Activated CD4-positive, alpha-beta T cell treated with anti-CD3 and anti-CD28 coated beads for 36 hours (primary cell): ENCODE measurements at regions not wholly inside any gene's neighbourhood (a gene's known extent, or its start where the extent isn't known, plus 50 kb on each side); places are given as distances from the start of the nearest gene placed in this dataset.

ENCODE experiments used
- ATAC-seq: fragments of 200-7000 bp; cut with Tn5 transposase; one replicate; pipeline ENCODE4 v1.10.0; 2021; ENCODE audit warnings: mild to moderate bottlenecking, moderate library complexity
- CTCF ChIA-PET: fragments of 350-600 bp; sonication (Branson Sonifier 250); formaldehyde crosslinking; loops from one replicate; lab custom pipeline; 2021; ENCODE audit warnings: antibody characterized with exemption; lab: Charles Lee
- POLR2A ChIA-PET: fragments of 350-600 bp; sonication (Branson Sonifier 250); formaldehyde crosslinking; loops from one replicate; lab custom pipeline; 2021; ENCODE audit warnings: antibody characterized with exemption, inconsistent platforms; lab: Charles Lee
- DNase-seq: peaks from one replicate; pipeline ENCODE4 v3.0.0-alpha.2; 2020
- H3K27ac Mint-ChIP-seq: one replicate; pipeline ENCODE4 v1.8.0; 2021; ENCODE audit warnings: mixed read lengths
- H3K27me3 Mint-ChIP-seq: one replicate; pipeline ENCODE4 v1.8.0; 2021; ENCODE audit warnings: mixed read lengths
- H3K36me3 Mint-ChIP-seq: one replicate; pipeline ENCODE4 v1.8.0; 2021; ENCODE audit warnings: low read depth, mixed read lengths
- H3K4me1 Mint-ChIP-seq: one replicate; pipeline ENCODE4 v1.8.0; 2021; ENCODE audit warnings: mixed read lengths
- H3K4me3 Mint-ChIP-seq: one replicate; pipeline ENCODE4 v1.8.0; 2021; ENCODE audit warnings: mild to moderate bottlenecking, moderate library complexity, mixed read lengths
- H3K9me3 Mint-ChIP-seq: one replicate; pipeline ENCODE4 v1.8.0; 2021; ENCODE audit warnings: low read depth, mixed read lengths
- intact Hi-C, 2 experiments: fragments of 100-400 bp; cut with DNase I in 1 of 2; cut with micrococcal nuclease in 1 of 2; formaldehyde crosslinking; loops; one replicate each; pipeline versions ENCODE4 v1.14.2 to v1.15.1; 2022 to 2024; cut with DNase I, micrococcal nuclease

GRCh38 chr13:47232516-47232915 is 335.7 kb upstream of the HTR2A start:
- H3K36me3 Mint-ChIP-seq, result no peaks in the 10 kb centered on the region
- ChIA-PET CTCF (no interaction called here), POLR2A (no interaction called here)
- DNase-seq (no peak), ATAC-seq (no peak)
- no peak overlapping the region for H3K27ac Mint-ChIP-seq
- intact Hi-C loops, result no loop called here
- H3K9me3 Mint-ChIP-seq, result peaks cover 17% of the 10 kb centered on the region
- no peaks in the 10 kb centered on the region for H3K27me3 Mint-ChIP-seq
- H3K4me3 Mint-ChIP-seq, result no peak overlapping the region
- no peaks in the 10 kb centered on the region for H3K4me1 Mint-ChIP-seq

- intact Hi-C loops, result no loop called here
- no peak overlapping the region for H3K27ac Mint-ChIP-seq
- POLR2A ChIA-PET, result no interaction called here
- H3K27me3 Mint-ChIP-seq, result peaks cover 2% of the 10 kb centered on the region
- H3K4me1 Mint-ChIP-seq, result no peaks in the 10 kb centered on the region
- H3K36me3 Mint-ChIP-seq, result no peaks in the 10 kb centered on the region
- DNase-seq (no peak), ATAC-seq (no peak)
- H3K4me3 Mint-ChIP-seq, result no peak overlapping the region
- peaks cover 17% of the 10 kb centered on the region for H3K9me3 Mint-ChIP-seq
- CTCF ChIA-PET, result no interaction called here
Measured at GRCh38 chr13:47230155-47230554, 333.3 kb upstream of the HTR2A start.

- H3K9me3 Mint-ChIP-seq, result peaks cover 12% of the 10 kb centered on the region
- H3K27ac Mint-ChIP-seq, result no peak overlapping the region
- intact Hi-C loops, result no loop called here
- CTCF ChIA-PET, result no interaction called here
- H3K4me1 Mint-ChIP-seq, result no peaks in the 10 kb centered on the region
- H3K4me3 Mint-ChIP-seq, result no peak overlapping the region
- H3K27me3 Mint-ChIP-seq, result peaks cover 2% of the 10 kb centered on the region
- ATAC-seq (no peak), DNase-seq (no peak)
- POLR2A ChIA-PET, result no interaction called here
- no peaks in the 10 kb centered on the region for H3K36me3 Mint-ChIP-seq
Measured at GRCh38 chr13:47226516-47226915, 329.7 kb upstream of the HTR2A start.

- ATAC-seq (no peak), DNase-seq (no peak)
- H3K9me3 Mint-ChIP-seq, result no peaks in the 10 kb centered on the region
- ChIA-PET CTCF (no interaction called here), POLR2A (no interaction called here)
- intact Hi-C loops, result no loop called here
- H3K4me3 Mint-ChIP-seq, result no peak overlapping the region
- no peak overlapping the region for H3K27ac Mint-ChIP-seq
- H3K36me3 Mint-ChIP-seq, result no peaks in the 10 kb centered on the region
- H3K4me1 Mint-ChIP-seq, result no peaks in the 10 kb centered on the region
- H3K27me3 Mint-ChIP-seq, result peaks cover 2% of the 10 kb centered on the region
Measured at GRCh38 chr13:47220453-47221140, 323.7 kb upstream of the HTR2A start.

- ATAC-seq, result no peak
- no peak for DNase-seq
- Mint-ChIP-seq H3K4me3 (no peak overlapping the region), H3K36me3 (no peaks in the 10 kb centered on the region), H3K27ac (no peak overlapping the region), H3K4me1 (no peaks in the 10 kb centered on the region), H3K27me3 (no peaks in the 10 kb centered on the region), H3K9me3 (no peaks in the 10 kb centered on the region)
- ChIA-PET POLR2A (no interaction called here), CTCF (no interaction called here)
- intact Hi-C loops, result no loop called here
Measured at GRCh38 chr13:47218611-47219010, 321.8 kb upstream of the HTR2A start.

GRCh38 chr13:47216176-47216822 is 319.4 kb upstream of the HTR2A start:
- intact Hi-C loops, result no loop called here
- Mint-ChIP-seq H3K4me1 (no peaks in the 10 kb centered on the region), H3K9me3 (no peaks in the 10 kb centered on the region), H3K36me3 (no peaks in the 10 kb centered on the region), H3K4me3 (no peak overlapping the region), H3K27me3 (peaks cover 2% of the 10 kb centered on the region), H3K27ac (no peak overlapping the region)
- DNase-seq (no peak), ATAC-seq (no peak)
- ChIA-PET CTCF (no interaction called here), POLR2A (no interaction called here)

- intact Hi-C loops, result no loop called here
- CTCF ChIA-PET, result no interaction called here
- POLR2A ChIA-PET, result interaction anchor here (0.6 kb wide), 1 partner anchor 107 kb away, joined by 4 read pairs; no protein-coding TSS in a partner anchor
- no peak overlapping the region for H3K4me3 Mint-ChIP-seq
- no peaks in the 10 kb centered on the region for H3K9me3 Mint-ChIP-seq
- no peaks in the 10 kb centered on the region for H3K36me3 Mint-ChIP-seq
- no peaks in the 10 kb centered on the region for H3K4me1 Mint-ChIP-seq
- no peak overlapping the region for H3K27ac Mint-ChIP-seq
- DNase-seq (no peak), ATAC-seq (no peak)
- H3K27me3 Mint-ChIP-seq, result peaks cover 2% of the 10 kb centered on the region
Measured at GRCh38 chr13:47215736-47216135, 318.9 kb upstream of the HTR2A start.

- H3K4me3 Mint-ChIP-seq, result no peak overlapping the region
- H3K27me3 Mint-ChIP-seq, result peaks cover 2% of the 10 kb centered on the region
- H3K36me3 Mint-ChIP-seq, result no peaks in the 10 kb centered on the region
- no peaks in the 10 kb centered on the region for H3K9me3 Mint-ChIP-seq
- ATAC-seq (no peak), DNase-seq (no peak)
- intact Hi-C loops, result no loop called here
- no peak overlapping the region for H3K27ac Mint-ChIP-seq
- POLR2A ChIA-PET, result no interaction called here
- no peaks in the 10 kb centered on the region for H3K4me1 Mint-ChIP-seq
- CTCF ChIA-PET, result no interaction called here
Measured at GRCh38 chr13:47213047-47213446, 316.2 kb upstream of the HTR2A start.

GRCh38 chr13:47211106-47211505 is 314.3 kb upstream of the HTR2A start:
- ATAC-seq (no peak), DNase-seq (no peak)
- no peaks in the 10 kb centered on the region for H3K9me3 Mint-ChIP-seq
- no peak overlapping the region for H3K4me3 Mint-ChIP-seq
- peaks cover 2% of the 10 kb centered on the region for H3K27me3 Mint-ChIP-seq
- intact Hi-C loops, result no loop called here
- H3K27ac Mint-ChIP-seq, result no peak overlapping the region
- no peaks in the 10 kb centered on the region for H3K36me3 Mint-ChIP-seq
- POLR2A ChIA-PET, result no interaction called here
- no peaks in the 10 kb centered on the region for H3K4me1 Mint-ChIP-seq
- CTCF ChIA-PET, result interaction anchor here (1.0 kb wide), 1 partner anchor 10 kb away, joined by 3 read pairs; no protein-coding TSS in a partner anchor

GRCh38 chr13:47206111-47206510 is 309.3 kb upstream of the HTR2A start:
- Mint-ChIP-seq H3K9me3 (no peaks in the 10 kb centered on the region), H3K27ac (no peak overlapping the region), H3K4me3 (no peak overlapping the region), H3K36me3 (no peaks in the 10 kb centered on the region), H3K27me3 (no peaks in the 10 kb centered on the region), H3K4me1 (no peaks in the 10 kb centered on the region)
- ChIA-PET CTCF (no interaction called here), POLR2A (no interaction called here)
- ATAC-seq, result no peak
- intact Hi-C loops, result no loop called here
- DNase-seq, result no peak

- intact Hi-C loops, result no loop called here
- no peak for DNase-seq
- peaks cover 3% of the 10 kb centered on the region for H3K27me3 Mint-ChIP-seq
- H3K4me3 Mint-ChIP-seq, result no peak overlapping the region
- H3K36me3 Mint-ChIP-seq, result no peaks in the 10 kb centered on the region
- H3K27ac Mint-ChIP-seq, result no peak overlapping the region
- ATAC-seq, result no peak
- no peaks in the 10 kb centered on the region for H3K9me3 Mint-ChIP-seq
- ChIA-PET POLR2A (interaction anchor here (0.6 kb wide), 1 partner anchor 77 kb away, joined by 5 read pairs; no protein-coding TSS in a partner anchor), CTCF (no interaction called here)
- no peaks in the 10 kb centered on the region for H3K4me1 Mint-ChIP-seq
Measured at GRCh38 chr13:47190696-47191305, 293.9 kb upstream of the HTR2A start.

GRCh38 chr13:47188802-47189201 is 291.9 kb upstream of the HTR2A start:
- H3K9me3 Mint-ChIP-seq, result no peaks in the 10 kb centered on the region
- H3K27me3 Mint-ChIP-seq, result peaks cover 11% of the 10 kb centered on the region
- ChIA-PET CTCF (no interaction called here), POLR2A (no interaction called here)
- no peaks in the 10 kb centered on the region for H3K4me1 Mint-ChIP-seq
- intact Hi-C loops, result no loop called here
- DNase-seq, result no peak
- no peak overlapping the region for H3K27ac Mint-ChIP-seq
- H3K36me3 Mint-ChIP-seq, result no peaks in the 10 kb centered on the region
- no peak for ATAC-seq
- H3K4me3 Mint-ChIP-seq, result no peak overlapping the region
